ENCODE measurements at regions not wholly inside any gene's neighbourhood (a gene's known extent, or its start where the extent isn't known, plus 50 kb on each side); places are given as distances from the start of the nearest gene placed in this dataset.

DNA sequence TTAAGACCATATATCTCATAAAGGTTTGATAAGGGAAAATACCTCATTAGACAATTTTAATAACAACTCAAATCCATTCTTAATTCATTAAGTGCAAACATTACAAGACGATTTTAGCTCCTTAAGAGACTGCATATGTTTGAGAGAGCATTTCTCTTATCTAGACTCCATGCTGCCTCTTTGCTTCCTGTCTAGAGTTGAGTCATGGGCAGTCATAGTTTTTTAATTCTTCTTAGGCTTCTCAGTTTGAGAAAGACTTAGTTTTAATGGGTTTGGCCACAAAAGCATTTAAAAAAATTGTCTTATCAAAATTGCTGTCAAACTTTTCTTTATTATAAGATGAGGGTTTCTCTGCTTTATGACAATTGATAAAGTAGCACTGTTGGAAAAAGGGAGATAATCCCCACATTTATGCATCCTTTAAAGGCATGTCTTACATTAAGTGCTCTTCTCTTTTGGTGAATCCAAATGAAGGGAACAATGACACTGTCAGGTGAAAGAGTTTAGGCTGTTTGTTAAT is 713.4 kb downstream of the PCDH18 start:
- peak; percentile 65 for DNase-seq

DNA sequence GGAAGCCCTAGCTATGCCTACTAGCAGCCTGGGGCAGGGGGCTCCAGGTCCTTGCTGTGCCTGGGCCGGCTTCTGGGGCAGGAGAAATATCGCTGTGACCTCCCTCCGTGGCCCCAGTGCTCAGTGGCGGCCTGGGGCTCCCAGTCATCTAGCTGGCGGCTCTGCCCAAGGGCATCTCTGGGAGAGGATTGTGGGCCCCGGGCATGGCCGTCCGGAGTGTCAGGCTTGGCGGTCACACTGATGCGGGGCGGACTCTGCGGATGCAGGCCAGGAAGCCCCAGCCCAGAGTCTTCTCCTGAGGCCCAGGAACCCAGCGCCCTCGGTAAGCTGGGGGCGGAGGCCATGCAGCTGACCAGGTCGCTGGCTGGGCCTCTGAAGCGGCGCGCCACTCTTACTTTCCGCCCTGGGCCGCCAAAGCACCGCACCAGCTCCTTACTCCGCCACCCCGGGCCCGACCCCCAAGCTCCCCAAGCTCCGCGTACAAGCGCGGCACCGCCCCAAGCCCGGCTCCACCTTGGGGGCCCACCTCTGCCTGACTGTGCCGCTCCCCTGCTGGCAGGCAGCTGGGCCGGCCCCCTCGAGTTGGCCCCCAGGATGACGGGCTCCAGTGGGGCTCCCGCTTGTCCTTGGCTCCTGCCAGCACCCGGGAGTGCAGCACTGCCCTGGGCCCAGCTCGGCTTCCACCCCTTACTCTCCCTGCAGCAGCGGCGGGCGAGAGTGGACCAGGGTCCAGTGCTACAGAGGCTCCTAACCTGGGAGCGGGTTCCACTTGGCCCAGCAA is 720.0 kb downstream of the PCDH18 start:
- DNase-seq: no peak

DNA sequence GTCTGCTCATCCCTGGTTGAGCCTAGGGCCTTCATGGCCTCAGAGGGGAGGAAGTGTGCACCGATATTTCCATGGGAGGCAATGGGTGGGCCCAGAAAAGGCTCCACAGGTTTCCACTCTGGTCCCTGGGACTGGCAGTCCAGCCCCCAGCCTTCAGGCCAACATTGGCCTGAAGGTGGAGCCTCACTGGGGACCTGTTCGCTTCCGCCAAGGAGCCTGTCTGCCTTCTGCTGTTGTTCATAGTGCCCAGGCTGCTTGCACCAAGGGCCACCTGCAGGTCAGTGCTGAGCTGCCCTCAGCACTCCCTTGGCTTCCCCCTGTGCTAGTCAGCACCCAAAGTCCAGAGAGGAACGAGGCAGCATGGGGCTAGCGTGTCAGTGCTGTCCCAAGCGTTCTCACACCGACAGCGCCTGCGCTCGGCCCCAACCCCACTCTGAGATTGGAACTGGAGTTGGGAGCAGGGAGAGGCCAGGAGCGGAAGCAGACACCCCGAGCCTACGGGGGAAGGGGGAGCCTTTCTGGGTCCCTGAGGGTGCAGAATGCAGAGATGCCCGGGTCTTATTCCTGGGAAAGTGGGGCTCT is 720.7 kb downstream of the PCDH18 start:
- no peak for DNase-seq

DNA sequence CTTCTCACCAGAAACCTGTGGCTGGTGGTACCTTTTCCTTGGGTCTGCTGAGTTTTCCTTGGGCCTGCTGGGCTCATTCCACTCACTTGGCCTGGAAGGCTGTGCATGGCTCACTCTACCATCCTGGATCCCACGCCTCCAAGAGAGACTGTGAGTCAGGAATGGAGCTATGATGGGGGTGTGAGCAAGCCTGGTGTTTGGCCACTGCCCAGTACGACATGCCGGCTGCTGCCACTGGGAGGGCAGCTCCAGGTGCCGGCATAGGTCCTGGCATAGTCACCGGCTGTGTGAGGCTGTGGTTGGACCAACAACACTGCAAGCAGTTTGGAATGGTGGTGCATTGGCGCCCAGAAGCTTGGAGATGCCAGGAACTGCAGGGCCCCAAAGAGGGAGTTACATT is 721.7 kb downstream of the PCDH18 start:
- DNase-seq: no peak

DNA sequence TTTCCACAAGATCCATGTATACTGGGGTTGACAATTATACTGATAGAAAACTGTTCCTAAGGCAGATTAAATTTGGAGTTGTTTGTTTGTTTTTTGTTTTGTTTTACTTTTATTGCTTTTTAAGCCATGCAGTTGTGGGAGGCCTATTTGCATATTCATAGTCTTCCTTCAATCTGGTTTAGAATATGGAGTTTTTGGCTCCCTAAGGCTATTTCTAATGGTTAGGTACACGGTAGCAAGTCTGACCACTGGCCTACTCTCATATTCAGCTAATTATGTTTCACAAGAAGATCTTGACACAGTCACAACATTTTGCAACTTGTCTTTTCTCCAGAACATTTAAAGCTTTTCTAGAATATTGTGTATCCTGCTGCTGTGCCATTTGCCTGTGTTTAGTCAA is 725.5 kb downstream of the PCDH18 start:
- DNase-seq: no peak

DNA sequence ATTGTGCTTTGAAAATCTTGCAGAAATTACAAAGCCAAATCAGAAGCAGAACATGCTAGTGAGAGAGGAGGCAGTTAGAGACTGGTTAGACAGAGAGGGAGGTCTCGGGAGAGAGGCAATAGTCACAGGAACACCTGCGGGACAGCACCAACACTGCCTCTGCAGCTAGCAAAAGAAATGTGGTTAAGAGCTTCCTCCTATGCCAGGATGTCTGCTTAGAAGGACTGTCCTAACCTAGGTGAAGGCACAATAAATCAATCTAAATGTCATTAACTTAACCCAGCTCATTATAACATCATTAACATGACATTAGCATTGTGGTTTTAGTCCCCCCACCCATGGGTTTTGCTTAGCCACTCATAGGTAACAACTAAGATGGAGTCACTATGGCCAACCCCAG is 726.7 kb downstream of the PCDH18 start:
- no peak for DNase-seq

DNA sequence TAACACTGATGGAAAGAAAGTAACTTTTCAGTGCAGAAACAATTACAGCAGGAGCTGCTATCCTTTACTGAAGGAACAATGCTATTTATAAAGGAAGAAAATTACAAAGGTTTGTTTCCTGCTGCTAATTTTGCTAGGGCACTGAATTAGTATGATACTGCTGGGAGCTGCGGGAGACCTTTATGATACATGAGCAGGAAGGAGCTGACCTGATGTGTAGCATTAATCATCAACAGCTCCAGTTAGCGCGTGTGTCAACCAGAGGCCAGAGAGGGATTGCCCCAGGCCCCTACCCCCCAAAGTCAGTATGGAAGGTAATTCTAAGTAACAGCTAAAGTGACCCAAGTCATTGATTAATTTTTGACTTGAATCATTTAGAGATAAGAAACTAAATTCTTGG is 728.9 kb downstream of the PCDH18 start:
- DNase-seq: no peak

DNA sequence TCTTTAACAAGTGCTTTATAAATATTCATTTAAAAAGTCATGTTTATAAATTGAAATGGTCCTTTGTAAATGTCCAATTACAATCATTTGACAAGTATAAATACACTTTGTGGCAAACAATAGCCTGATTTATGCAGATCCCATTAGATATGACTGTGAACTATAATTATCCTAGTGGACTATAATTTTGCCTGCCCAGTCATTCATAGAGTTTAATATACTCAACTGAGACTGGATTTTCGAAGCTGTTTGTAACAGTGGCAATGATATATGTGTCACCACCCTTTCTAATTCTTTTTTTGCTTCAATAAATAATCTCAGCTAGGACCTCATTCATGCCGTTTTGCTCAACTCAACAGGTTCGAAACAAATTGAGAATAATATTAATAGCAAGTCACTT is 732.0 kb downstream of the PCDH18 start:
- no peak for DNase-seq

DNA sequence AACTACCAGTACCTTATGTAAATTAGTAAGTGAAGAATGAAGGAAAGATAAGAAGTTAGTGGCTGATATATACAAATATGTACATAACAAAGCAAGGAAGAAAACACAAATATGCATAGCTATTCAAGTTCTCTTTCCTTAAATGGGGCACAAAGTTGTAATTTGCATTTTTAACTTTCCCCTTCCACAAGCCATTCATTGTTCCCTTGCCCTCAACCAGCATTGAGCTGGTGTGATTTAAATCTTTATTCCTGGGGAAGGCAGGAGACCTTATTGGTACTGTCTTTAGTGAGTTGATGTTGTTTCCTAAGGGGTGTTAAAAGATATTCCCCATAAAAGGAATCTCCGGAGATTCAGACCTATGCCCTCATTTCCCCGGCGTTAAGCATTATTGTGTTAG is 735.3 kb downstream of the PCDH18 start:
- no peak for DNase-seq

DNA sequence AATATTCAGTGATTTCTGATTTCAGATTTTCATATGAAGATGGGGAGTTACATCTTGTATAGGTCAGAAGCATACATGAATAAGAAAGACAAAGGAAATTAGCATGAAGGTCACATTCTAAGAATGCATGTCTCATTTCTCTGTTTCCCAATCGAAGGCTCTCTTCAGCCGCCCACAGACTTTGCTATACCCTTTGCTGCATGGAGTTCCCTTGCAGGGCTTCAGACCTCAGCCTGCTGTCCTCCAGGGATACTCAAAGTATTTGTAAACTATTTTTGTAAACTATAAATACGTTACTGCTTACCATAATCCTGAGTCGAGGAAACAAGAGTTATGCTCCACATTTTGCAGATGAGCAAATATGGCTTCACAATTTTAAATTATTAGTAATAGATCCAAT is 738.4 kb downstream of the PCDH18 start:
- no peak for DNase-seq

DNA sequence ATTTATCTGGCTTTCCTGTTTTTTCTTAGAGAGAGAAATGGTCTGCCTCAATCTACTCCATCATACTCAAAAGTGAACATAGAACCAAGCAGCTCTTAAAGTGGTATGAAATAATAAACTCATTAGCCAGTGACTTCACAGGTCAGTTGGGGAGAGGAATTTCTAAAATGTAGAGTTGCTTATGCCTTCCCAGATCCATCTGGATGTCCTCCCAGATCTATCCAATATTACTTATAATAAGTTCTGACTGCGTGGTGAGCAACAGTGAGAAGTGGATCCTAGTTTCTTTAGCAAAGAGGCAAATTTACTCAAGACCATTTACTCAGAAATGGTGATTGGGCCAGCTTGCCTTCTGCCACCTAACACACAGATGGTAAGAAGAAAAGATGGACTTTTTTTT is 748.0 kb downstream of the PCDH18 start:
- DNase-seq: no peak

DNA sequence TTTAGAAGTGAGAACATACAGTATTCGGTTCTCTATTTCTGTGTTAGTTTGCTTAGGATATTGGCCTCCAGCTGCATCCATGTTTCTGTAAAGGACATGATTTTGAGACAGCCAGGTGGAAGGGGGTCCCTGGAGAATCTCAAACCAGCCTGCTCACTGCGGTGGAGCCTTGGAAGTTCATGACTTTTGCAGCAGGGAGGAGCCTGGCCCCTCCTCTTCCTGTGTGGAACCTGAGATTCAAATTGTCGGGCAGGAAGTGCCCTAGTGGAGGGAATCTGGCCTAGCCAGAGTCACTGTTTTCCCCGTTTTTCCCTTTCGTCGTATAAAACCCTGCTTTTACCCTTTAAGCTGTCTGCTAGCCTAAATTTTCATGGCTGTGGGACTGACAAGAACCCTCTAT is 762.6 kb downstream of the PCDH18 start:
- no peak for DNase-seq

DNA sequence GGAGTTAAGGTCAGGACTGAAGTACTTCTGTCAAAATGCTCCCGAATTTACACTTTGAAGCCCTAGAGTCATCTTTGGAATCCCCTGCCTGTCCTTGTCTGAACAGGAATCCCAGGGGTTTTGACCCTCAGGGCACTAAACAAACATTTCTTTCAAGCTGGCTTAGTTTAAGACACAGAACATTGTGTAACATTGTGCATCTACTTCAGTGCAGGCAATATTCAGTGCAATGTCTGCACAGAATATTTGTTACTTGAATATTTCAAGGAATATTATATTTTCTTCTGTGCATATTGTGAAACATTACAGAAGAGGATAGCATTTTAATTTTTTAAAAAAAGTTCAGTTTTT is 763.4 kb downstream of the PCDH18 start:
- no peak for DNase-seq

DNA sequence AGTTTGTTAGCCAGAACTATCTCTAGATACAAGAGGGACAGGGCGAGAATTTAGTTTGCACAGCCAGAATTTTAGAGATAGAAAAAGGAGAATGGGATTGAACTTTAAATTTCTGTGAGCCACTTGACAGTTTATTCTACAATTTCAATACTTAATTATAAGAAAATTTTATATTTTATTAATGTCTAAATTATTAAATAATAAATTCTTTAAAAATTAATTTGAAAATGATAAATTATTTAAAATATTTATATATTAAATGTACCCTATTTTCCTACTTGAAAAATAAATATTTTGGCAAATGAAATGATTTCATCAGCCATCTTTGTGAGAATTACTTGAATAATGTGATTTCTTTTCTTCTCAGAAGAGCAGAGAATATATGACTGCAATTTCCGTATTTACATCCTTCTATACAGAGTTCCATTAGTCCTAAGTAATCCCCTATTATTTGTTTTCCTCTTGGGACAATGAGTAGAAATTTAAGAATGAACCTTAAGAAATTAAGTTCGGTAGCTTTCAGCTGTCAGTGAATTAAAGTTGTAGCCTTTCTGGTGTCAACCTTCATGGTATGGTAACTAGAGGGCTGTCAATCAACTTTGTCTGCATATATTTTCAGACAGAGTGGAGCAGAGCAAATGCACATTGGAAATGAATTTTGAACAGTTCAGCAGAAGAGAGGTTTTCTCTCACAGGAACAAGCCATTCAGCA is 763.9 kb downstream of the PCDH18 start:
- no peak for DNase-seq

DNA sequence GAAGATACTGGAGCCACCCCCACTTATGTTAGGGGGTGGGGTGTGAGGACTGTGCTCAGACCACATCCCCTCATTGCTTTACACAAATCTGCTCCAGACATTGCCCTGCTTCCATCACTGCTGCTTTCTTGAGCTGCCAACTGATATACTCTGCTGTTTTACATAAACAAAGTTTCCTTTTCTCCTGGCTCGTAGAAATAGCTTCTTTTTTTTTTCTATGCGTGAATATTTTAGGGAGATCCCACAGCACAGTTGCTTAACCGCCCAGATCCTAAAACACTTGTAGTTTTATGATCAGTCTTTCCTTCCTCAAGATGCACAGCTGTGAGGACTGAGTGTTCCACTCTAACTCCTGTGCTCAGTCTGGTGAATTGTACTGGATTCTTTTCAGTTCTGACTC is 768.4 kb downstream of the PCDH18 start:
- DNase-seq: no peak

DNA sequence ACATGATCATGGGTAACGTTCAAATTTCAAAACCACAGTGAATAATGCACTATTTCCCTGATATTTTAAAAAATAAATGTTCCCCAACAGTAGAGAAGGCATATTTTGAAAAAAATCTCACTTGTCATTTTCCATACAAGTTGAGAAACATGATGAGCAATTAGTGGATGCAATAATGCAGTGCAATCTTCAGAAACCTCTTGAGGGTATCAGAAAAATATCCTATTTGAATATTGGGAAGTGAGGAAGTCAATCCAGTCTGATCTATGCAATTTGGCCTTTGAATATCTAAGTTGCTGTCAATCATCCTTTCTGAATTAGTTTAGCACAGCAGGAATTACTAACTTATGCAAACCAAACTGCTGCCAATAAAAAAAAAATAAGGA is 776.8 kb downstream of the PCDH18 start:
- DNase-seq: no peak

DNA sequence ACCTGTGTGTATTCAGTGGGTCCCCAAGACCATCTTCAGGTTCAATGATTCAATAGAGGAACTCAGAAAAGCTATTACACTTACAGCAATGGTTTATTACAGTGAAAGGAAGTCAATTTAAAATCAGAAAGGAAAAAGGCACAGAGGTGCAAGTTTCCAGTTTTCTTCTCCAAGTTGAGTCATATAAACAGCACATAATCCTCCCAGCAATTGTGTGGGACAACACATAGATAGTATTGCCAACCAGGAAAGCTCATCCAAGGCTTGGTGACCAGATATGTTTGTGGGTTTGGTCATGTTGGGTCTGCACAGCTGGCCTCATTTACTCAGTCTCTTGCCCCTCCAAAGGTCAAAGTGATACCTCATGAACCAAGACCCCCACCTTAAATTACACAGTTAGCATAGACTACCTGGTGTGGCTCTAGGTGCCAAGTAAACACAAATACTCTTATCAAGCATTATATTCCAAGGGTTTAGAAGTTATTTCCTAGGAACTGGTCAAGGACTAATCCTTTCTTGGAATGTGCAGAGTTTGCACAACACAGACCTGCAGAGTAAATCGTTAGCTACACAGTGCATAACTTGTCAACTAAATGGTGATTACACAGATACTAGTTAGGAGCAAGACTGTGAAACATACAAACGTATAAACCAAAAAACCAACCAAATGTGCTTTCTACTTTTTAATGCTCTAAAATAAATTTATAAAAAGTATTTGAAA is 777.3 kb downstream of the PCDH18 start:
- DNase-seq: no peak

DNA sequence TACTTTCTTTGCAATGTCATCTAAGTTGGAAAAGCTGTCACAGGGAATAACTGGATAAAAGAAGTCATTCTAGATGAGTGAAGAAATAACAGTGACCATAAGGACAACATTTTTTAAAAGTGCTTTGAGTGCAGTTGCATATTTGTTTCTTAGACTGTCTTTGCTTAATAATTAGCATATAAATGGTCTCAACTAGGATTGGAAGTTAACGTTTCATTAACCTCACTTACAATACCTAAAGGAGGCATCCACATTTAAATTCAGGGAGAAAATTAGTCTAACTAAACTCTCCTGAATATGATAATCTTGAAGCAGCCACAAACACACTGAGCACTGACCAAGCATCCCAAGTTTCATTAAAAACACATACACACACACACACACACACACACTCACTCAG is 780.7 kb downstream of the PCDH18 start:
- no peak for DNase-seq

DNA sequence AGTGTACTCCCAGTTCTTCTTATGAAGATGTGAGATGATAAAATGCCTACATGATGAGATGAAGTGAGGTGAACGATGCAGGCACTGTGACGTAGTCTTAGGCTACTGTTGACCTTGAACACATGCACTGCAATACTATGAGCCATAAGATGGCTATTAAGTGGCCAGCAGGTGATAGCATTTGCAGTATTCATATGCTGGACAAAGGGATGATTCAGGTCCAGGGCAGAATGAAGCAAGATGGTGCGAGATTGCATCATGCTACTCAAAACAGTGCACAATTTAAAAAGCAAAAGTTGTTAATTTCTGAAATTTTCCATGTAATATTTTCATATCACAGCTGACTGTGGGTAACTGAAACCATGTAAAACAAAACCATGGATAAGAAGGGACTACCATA is 781.4 kb downstream of the PCDH18 start:
- peak; percentile 67 for DNase-seq

DNA sequence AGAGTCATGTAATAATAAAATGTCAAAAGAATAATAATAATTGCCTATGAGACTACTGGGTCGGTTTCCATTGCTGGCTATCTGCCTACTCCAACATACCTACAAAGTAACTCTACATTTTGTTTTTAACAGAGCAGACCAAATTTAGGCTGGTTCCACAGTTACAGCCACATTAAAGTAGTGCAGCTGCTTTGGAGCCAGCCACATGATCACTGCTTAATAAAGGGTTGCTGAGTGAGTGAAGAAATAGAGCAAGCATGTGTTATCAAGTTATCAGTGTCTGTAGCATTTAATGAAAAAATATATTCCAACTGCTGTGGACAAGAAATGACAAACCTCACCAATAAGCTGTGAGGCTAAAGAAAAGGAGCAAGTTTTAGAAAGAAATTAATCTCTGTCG is 782.3 kb downstream of the PCDH18 start:
- no peak for DNase-seq

DNA sequence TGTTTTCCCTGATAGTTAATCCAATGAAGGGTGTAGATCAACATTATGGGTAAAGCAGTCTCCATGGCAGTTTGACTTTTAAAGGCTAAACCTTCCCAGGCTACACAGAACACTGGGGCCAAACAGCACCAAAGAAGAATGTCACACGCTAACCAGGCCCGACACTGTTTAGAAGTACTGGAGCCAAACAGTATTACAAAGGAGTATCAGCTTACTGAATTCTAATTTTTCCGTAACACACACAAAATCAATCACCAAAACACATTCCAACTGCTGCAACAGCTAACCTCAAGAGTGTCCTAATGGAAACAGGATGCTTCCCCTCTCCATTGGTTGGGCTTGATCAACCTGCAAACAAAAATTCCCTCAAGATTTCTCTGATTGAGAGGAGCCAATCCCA is 783.5 kb downstream of the PCDH18 start:
- DNase-seq: no peak

DNA sequence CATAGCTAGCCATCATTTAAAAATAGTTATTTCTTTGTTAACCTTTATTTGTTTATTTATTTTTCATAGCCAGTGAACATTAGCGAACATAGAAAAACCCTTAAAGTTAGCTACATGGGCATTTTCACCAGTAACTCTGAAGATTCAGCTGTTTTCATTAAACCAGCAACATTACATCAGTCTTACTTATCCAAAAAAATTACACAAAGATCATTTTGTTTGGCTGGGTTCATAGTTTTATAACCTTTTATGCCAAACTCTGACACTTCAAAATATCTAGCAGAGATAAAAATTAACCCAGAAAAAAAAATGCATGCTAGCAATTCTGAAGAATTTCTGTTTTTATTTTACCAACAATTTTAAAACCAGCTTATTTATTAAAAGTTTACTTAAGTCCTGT is 784.1 kb downstream of the PCDH18 start:
- no peak for DNase-seq

DNA sequence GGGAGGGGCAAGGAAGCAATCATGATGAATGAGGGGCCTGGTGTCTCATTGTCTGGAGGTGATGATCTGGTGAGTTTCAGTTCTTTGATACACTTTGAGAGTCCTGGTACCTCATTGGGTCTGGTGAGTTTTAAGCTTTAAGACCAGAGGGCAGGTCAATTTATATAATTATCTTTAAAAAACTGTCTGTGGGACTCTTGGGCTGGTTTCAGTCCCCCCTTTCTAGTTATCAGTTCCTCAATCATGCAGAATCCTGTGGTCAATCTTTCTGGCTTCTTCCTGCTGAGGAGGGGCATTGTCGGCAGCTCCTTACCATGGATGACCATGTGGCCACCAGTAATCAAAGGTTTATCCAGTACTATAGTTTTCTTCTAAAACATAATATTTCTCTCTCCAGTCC is 789.1 kb downstream of the PCDH18 start:
- no peak for DNase-seq

DNA sequence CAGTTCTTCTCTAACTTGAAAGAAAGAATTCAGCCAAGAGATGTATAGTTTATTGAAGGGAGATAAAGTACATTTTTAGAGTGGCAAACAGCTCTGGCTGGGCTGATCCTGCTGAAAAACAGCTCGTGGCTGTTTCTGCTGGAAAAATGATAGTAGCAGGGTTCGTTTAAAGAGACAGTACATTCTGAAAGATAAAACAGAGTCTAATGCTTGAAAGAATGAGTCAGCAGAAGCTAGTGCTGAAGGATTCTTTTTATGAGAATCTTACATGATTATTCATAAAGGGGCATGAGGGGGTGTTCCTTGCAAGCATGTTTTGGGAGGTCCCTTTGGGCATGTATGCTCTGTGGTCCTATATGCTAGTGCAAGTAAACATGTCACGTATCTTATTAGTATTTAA is 790.0 kb downstream of the PCDH18 start:
- peak; percentile 77 for DNase-seq
